DMS 273 (cell line): ENCODE measurements at regions not wholly inside any gene's neighbourhood (a gene's known extent, or its start where the extent isn't known, plus 50 kb on each side); places are given as distances from the start of the nearest gene placed in this dataset.

Experiments used
- DNase-seq: peaks from one replicate; lab custom pipeline; 2025; ENCODE audit not compliant: unreplicated experiment; lab: John Stamatoyannopoulos, UW

DNA sequence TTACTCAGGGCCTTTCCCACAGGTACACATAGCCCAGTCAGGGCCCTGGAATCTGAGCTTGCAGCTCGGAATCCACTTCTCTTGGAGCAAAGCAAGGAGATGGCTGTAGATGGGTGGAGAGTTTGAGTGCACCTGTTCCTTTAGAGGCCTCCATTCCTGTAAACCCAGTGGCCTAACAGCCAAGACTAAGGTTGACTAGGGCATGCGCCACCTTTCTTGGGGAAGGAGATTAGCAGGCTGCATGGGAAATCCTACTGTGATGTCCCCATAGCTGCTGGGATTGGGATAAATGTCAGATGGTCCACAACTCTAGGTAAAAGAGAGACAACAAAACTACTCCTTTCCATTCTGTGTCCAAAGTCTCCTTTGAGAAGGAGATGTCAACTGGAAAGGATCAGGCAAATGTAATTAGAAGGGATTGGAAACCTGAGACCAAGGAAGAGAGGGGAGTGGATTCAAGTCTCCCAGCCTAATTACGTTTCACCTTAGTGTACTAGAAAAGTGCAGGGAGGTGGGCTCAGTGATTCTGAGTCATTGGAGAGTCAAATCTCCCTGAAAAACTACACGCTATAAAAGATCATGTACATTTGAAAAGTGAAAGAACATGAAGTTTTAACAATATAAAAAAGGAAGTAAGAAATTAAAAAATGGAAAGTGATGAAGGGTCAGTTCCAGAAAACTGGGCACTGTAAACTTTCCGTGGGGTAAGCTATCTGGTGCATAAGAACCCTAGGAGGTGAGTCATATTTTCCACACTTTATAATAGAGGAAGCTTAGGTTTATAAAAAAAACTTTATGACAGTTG lies 104.2 kb downstream of the SEC61B start:
- no peak for DNase-seq

DNA sequence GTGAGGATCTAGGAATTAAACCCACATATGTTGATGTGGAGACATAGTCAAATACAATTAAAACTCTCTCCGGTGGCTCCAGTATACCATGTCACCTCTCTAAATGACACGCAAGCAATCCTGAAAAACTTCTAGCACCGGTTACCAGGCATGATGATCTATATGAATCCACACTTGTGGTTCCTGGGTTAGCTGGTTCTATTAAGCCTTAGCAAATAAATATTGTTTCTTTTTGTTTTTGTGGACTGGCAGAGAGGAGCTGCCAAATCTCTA lies 104.8 kb downstream of the SEC61B start:
- no peak for DNase-seq

DNA sequence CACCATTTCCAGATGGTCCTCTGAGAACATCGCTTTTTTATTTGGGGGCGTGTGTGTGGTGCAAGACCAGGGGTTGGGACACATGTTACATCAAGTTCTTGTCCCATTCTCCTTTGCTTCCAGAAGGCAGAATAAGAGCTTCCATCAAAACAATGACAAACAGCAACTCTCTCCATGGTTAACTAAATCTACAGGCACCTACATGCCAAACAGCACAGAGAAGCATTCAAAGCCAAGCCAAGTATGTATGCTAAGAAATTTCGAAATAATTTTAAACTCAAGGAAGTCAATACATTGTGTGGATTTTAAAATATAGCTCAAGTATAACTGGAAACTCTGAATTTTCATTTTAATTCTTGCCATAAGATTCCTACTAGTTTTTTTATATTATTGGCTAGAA lies 105.6 kb downstream of the SEC61B start:
- DNase-seq: no peak

DNA sequence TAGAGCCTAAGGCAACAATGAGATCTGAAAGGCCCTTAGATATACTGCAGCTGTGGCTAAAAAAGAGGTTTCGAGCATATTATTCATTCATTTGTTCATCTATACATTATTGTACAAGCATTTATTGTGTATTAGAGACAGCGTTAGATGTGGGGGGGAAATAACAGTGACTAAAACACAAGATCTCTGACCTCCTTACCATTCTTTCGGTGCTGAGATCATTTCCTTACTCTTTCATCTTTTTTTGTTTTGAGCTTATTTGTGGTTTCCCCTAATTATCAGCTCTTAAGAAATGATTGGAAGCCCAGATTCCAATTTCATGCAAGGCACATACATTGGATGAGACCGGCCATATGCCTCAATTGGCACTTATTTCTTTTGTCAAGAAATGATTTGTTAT lies 113.2 kb downstream of the SEC61B start:
- DNase-seq: no peak

DNA sequence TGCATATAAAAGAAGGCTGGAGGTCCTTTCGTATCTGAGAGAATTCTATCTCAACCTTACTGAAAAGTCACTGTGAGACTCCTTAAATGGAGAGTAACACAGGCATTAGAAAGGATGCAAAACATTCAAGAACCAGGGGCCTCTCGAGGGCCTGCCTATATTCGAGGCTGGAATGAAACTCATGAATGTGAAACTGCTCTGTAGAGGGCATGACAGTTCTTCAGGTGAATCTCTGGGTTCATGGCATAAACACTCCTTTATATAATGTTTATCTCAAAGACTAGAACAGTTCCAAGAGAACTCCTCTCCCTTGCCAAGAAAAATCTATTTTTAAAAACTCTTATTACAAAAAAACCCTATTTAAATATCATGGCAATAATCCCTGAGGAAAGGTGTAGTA lies 113.9 kb downstream of the SEC61B start:
- DNase-seq: no peak

DNA sequence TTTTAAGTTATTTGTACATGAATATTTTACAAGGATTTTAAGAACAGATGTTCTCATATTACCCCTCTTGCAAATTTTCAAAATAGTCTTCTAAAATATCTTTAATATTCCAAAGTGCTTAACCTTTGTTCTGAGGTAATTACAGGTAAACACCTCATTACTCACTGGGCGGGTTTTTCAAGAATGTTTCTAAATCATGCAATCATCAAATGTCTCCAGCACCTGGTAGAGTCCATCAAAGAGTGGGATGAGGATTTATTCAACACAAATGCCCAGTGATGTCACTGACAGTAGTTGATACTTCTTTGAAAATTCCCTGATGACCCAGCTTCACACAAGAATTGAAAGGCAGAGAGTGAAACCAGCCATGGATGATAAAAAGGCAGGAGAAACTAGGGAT lies 114.4 kb downstream of the SEC61B start:
- DNase-seq: no peak

DNA sequence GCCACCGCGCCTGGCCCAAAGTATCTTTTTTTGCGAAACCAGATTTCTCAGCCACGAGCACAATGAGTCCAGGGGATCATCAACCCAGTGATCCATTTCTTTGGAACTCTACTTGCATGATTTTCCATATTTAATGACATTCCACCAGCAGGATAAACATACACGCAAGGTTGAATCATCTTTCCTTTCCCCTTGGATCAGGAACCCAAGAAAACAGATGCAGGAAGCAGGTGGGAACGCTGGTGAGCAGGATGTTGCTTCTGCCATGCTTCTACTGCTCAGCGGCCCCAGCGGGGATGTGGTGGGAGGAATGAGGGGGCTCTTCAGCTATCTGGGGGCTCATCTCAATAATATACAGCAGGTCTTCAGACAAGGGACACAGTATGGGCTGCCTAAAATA lies 118.2 kb downstream of the SEC61B start:
- DNase-seq: no peak

DNA sequence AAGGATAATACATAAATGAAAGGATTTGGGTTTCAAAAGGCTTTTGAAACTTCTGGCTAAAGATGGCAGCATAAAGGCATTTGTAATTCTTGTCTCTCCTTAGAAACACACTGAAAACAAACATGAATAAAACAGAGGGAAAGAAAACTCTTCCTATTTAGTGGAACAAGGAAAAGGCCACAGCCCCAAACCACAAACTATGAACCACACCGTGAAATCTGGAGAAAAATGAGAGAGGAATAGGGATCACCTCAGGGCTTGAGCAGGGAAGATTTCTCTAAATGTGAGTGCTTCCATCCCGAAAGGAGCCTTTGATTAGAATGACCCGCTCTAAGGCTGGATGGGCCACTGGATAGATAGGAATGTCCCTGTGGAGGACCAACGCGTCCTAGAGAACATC lies 119.6 kb downstream of the SEC61B start:
- DNase-seq: no peak

DNA sequence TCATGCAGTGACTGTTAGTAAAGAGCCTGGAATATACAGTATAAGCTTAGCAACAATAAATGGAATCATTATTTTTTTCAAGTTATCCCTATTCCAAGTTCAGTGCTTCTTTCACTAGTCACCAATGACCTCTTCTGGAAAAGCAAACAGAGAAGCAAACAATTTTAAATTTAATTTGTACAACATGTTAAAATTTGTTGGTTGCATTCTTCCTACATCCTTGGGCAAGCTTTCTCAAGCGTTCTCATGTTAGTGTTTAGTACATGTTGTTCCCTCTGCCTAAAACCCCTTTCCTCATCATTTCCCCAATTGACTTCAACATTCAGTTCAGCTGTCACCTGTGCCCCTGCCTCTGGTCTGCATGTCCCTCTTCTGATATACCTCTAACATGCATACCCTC lies 123.4 kb downstream of the SEC61B start:
- DNase-seq: no peak

DNA sequence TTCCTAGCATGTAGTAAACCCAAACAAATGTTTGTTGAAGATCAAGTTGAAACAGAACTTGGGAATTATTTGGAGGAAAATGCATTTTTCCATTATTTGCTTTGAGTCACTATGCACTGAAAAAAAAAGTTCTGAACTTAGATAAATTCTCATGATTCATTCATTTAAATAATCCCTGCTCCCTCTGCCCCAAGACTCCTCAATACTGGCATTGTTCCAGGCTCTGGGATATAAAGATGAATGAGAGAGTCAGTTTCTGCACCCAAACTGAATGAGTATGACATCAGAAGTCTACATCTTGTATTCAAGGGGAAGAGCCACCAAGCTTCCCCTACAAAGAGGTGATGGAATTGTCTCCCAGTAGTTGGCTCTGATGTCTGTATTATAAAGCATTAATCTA lies 123.9 kb downstream of the SEC61B start:
- no peak for DNase-seq

DNA sequence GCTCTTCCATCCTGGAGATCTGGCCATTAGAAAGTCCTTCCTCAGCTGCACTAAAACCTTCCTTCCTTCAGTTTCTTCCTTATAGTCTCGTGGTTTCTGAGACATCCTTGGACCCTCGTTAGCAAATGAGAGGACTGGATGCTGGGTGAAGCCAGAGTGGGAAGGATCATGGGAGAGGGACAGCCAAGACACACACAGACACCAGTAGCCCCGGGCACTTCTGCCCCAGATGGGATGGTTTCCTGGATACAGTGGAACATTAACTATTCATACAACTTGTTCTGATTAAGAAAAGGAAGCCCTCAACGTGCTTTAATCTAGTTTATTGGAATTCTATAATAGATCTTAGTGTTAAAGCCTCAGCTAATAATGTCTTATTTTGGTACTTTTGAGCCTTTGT lies 125.5 kb downstream of the SEC61B start:
- DNase-seq: no peak

DNA sequence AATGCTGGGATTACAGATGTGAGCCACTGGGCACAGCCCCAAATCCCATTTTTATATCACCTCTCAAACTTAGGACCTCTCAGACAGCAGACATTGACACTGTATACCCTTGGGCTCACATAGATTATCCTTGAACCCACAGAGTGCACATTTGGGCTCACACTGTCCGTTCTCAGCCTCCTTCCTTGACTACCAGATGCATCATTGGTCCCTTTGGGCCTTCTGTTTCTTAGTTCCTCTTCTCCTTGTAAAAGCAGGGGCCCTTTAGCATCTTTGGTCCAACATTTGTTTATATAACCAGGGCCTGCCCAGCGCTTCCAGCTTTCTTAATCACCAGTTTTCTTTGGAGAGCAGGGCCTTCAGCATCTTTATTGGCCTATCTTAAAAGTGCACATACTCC lies 126.2 kb downstream of the SEC61B start:
- no peak for DNase-seq

DNA sequence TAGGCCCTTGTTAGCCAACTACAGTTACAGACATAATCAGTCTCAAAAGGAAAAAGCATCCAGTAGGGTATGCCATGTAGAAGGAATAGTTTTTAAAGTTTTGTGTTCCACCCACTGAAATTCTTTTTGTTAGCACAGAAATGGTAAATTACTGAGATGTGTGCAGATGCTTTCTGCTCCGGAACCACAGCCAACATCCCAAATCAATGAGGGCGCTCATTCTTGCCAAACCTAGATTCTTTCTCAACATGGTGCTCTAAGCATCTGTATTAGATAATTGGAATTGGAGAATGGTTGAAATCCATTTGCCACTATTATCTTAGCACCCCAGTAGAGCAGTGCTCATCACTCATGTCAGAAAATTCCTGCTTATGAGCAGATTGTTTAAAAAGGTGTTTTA lies 127.8 kb downstream of the SEC61B start:
- no peak for DNase-seq

DNA sequence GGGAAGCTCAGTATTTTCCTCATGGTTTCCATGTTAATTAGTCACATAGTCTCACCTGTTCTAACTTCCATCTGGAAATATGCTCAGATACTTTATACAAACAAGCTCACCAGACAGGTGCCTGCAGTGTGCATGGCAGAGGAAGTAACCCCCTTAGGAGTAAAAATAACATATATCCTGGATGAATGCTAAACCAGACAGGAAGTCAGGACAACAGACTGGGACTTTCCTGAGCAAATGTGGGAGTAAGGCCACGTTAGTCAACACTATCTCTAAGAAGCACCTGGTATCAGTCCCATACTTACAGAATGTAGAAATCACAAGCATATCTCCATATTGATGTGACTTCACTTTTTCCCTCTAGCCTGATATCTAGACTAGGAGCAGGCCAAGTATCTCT lies 128.4 kb downstream of the SEC61B start:
- no peak for DNase-seq

DNA sequence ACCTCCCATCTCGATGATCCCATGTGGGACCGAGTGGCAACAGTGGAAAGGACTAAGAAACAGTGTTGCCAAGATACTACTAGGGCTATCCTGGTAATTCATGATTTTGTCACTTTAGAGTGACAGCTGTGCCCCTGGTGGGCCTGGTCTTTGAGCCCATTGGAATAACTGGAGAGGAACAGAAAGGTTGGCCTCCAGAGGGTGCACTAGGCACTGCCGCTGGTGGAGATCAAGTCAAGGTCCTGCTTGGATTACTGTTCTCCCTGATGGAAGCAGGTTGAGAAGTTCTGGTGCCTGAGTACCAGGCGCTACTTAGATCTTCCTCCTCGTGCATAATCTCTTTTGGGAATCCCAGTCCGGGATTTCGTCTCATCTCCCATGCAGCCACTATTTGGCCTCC lies 129.6 kb downstream of the SEC61B start:
- peak; percentile 22 for DNase-seq

DNA sequence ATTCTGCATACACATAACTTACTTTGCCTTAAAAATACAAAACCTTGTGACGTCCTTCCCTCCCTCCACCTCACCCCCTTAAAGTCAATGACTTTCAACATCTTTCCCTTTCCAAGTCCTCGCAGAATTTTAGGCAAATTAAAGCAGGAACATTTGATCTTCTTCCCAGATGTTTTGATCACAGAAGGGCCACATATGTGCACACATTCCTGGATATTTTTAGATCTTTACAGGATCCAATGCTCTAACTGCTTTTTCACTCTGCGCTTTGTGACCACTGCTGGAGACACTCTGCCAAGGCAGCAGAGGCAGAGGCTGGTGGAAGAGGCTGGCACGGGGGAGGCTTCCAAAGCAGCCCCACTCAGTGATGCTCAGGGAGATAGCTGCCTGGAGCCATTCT lies 130.7 kb downstream of the SEC61B start:
- DNase-seq: no peak

DNA sequence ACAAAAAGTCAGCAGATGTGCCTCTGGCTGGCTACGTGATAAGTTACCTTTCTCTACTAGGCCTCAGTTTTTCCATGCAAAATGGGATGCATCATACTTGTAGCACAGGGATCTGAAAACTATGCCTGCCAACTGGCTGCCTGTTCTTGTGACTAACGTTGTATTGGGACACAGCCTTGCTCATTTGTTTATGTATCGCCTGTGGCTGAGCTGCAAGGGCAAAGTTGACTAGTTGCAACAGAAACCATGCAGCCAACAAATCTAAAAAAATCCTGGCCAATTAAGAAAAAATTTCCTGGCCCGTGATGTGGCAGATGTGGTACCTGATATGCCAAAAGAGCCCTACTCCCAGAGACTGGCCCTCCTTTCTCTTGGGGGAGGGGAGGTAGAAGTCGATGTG lies 131.3 kb downstream of the SEC61B start:
- no peak for DNase-seq

DNA sequence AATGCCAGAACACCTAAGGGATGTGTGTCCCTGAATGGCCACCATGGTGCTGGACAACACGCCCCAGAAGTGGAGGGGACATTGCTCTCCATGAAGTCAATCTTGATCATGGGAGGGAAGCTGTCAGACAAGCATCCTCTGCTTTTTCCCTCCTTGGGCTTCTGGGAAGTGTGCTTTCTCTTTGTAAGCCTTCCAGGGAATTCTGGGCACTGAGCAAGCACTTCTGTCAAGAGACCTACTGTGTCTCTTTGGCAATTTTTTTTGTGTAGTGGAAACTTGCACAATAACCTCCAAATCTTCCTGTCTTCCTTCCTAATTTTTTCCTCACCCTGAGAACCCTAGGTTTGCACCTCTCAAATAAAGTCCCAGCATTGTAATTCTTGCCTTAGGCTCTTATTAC lies 132.0 kb downstream of the SEC61B start:
- DNase-seq: no peak

DNA sequence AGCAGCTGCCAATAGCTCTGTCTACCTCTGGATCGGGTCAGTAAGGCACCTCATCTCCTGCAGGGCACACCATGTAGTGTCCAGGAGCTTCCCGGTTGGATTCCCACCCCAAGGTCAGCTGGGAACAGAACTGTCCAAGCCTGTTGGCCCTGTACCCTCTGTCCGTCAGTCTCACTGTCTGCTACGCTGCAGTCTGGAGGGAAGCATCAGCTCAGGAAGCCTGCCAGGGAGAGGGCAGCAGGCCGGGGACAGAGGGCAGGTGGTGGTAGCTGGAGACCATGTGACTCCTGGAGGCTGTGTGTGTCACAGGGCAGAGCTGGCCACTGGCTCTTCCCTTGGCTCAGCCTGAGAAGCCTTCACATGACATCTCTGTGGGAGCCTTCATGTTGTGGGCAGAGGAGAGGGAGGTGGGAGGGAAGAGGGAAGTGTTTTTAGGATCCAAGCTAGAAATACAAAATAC lies 134.5 kb downstream of the SEC61B start:
- no peak for DNase-seq

DNA sequence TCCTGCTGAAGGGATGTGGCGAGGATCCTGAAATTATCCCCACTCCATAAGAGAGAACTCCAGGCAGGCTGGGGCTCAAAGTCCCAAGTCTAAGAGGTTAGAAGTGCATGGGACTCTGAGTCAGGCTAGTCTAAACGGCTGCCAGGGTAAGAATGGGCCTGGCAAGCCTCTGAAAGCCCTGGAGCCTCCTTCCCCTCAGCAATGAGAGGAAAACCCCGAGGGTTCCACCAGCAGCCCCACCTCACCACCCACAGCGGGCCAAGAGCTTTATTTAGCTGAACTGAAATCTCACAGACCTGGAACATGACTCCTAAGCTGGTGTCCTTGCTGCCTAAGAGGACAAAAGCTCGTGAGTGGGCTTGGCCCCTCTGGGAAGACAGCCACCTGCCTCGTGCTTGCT lies 135.5 kb downstream of the SEC61B start:
- DNase-seq: no peak

DNA sequence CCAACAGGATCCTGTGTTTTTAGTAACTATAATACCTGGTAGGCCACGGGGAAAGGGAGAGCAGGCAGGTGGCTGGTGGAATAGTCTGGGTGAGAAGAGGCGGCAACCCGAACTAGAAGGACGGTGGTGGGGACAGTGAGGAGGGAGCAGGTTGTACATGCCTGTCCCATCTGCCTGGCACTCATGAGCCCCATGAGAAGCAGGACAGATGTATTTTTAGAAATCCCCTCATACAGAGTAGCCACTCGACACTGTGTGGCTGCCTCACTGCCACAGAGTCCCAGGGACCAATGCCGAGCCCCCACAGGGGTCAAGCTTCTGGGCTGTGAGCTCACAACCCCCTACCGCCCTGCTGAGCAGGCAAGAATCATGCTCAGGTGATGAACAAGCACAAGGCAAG lies 136.6 kb downstream of the SEC61B start:
- DNase-seq: no peak

DNA sequence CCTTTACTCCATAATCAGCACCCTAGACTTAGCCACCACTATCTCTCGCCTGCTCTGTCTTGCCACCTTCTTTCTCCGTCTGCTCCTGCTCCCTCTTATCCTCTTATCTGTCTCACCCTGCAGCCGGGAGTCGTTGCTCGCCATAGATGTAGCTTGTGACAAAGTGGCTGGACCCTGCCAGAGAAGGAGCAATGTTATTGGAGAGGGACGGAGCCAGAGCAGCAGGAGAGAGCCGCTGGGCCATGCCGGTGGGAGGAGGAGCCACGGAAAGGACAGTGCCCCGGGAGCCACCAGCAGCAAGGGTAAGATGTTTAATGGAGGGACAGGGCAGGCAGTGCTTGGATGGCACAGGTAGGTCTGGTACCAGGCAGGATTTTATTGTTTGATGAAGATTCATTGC lies 137.3 kb downstream of the SEC61B start:
- no peak for DNase-seq

DNA sequence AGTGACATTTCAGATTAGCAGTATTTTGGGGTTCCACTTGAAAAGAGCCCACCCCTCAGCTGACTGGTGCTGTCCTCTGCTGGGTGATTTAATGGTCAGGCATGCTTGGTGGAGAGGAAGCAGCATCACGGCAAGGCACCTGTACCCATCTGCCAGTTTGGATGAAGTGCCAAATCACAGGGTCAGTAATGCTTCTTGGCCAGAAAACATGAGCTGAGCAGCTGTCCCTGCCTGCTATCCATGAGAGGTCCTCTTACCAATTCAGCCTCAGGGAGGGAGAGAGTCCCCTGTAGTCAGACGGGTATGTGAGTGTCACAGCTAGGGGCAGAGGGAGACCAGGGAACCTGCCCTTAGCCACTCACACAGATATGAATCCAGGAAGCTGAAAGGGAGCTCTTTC lies 137.9 kb downstream of the SEC61B start:
- peak; percentile 17 for DNase-seq

DNA sequence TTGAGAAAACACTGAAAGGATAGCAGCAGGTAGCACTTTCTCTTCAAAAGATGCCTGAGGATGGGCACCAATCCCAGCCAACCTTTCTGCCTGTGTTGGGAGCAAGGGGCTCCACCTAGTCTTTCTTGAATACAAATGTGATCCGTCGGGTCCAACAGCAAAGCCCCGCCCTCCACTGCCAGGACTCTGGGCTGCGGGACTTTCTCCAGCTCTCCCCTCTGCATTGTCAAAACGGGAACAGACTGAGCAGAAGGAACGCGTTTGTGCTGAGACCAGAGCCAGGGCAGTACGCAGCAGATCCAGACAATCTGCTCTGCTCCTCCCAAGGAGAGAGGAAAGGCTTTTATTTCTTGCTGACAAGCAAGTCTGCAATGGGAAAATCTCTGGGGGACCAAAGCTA lies 139.7 kb downstream of the SEC61B start:
- DNase-seq: no peak
